ENCODE measurements at regions not wholly inside any gene's neighbourhood (a gene's known extent, or its start where the extent isn't known, plus 50 kb on each side); places are given as distances from the start of the nearest gene placed in this dataset.
"Not testable (repeated sequence)": the region's sequence is repeated elsewhere in the genome, so short reads cannot be mapped to it uniquely, and the experiment has no call there.

- no peak for TF ChIP-seq CTCF (IDR thresholded peaks at IDR 0.05; ENCODE audit: insufficient read depth, low read depth, low read length)
- no peak overlapping the region for H3K4me3 ChIP-seq (ENCODE audit: low read depth, low read length)
- DNase-seq (ENCODE audit: low read depth), result no peak
Measured at GRCh38 chr6:102759415-102759814, 1365.9 kb downstream of the GRIK2 start.

GRCh38 chr6:102758536-102758935, 1365.0 kb downstream of the GRIK2 start:
- not testable (repeated sequence) for H3K4me3 ChIP-seq (ENCODE audit: low read depth, low read length); DNase-seq (ENCODE audit: low read depth)

GRCh38 chr6:102749210-102749971, 1355.9 kb downstream of the GRIK2 start:
- no peak overlapping the region for H3K4me3 ChIP-seq (ENCODE audit: low read depth, low read length)
- DNase-seq (ENCODE audit: low read depth), result no peak
- TF ChIP-seq CTCF (IDR thresholded peaks at IDR 0.05; ENCODE audit: insufficient read depth, low read depth, low read length), result no peak

DNA sequence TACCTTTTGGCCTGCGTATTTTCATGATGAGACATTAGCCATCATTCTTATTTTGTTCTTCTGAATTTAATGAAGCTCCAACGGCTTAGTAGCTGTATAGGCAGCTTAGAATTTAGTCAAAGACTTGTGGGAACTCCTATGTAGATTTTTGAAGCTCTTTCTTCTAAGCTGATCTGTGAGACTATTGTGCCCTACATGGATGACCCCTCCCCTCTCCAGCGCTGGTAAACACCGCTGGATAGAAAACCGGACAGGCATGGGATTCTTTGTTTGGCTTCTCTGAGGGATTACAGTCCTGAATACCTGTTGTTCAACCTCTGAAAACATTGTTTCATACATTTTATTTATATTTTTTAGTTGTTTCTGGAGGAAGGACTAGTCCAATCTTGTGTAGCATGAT, 1353.4 kb downstream of the GRIK2 start:
- H3K4me3 ChIP-seq (ENCODE audit: low read depth, low read length), result no peak overlapping the region
- TF ChIP-seq CTCF (IDR thresholded peaks at IDR 0.05; ENCODE audit: insufficient read depth, low read depth, low read length), result no peak
- DNase-seq (ENCODE audit: low read depth), result no peak

DNA sequence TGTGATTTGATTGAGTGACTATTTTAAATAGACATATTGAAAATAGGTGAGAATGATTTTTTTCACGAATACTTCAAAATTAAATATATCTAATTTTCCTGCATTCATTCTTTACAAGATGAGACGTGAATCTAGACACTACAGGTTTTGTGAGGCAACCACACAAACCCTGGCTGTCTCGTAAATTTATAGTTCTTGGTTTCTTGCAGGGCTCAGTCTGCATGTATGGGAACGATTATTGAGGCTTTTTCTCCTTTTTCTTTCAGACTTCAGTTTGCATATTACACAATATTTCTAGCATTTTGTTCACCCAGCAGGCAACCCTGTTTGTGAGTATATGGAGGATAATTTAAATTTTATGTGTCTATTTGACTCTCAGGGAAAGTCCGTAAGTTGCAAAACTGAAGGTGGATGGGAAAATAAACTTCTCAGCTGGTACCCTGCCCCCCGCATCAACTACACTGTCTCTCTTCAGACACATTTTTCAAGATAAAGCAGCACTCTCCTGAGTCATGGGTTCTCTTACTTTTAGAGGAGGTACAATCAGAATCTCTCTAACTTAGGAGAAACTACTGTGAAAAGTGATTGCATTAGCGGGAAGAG, 1349.3 kb downstream of the GRIK2 start:
- no peak overlapping the region for H3K4me3 ChIP-seq (ENCODE audit: low read depth, low read length)
- no peak for DNase-seq (ENCODE audit: low read depth)
- TF ChIP-seq CTCF (IDR thresholded peaks at IDR 0.05; ENCODE audit: insufficient read depth, low read depth, low read length), result no peak

DNA sequence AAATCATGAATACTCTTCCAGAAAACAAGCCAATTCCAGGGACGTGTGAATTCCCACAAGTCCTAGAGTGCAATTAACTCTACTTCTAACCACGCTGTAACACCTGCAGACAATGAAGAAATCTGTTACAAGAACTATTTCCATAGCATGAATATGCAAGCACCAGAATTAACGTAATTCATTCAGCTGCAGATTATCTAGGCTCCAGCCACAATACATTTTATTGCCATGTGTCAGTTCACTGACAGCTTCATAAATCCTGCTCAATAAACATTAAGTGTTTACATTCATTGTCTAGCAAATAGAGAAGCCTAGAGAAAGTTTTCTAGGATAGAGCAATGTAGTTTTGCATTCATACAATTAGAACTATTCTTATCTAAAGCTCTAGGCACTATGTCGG, 1348.5 kb downstream of the GRIK2 start:
- no peak for TF ChIP-seq CTCF (IDR thresholded peaks at IDR 0.05; ENCODE audit: insufficient read depth, low read depth, low read length)
- H3K4me3 ChIP-seq (ENCODE audit: low read depth, low read length), result no peak overlapping the region

GRCh38 chr6:102736941-102737368, 1343.4 kb downstream of the GRIK2 start:
- no peak for TF ChIP-seq CTCF (IDR thresholded peaks at IDR 0.05; ENCODE audit: insufficient read depth, low read depth, low read length)
- peak; percentile 18 for DNase-seq (ENCODE audit: low read depth)

More for the DNA sequence above, 1348.5 kb downstream of the GRIK2 start:
- no peak for DNase-seq (ENCODE audit: low read depth)

More at GRCh38 chr6:102736941-102737368, 1343.4 kb downstream of the GRIK2 start:
- no peak overlapping the region for H3K4me3 ChIP-seq (ENCODE audit: low read depth, low read length)

Measured in fibroblast of villous mesenchyme (primary cell).